HEK293T (cell line): ENCODE measurements at regions not wholly inside any gene's neighbourhood (a gene's known extent, or its start where the extent isn't known, plus 50 kb on each side); places are given as distances from the start of the nearest gene placed in this dataset.

Experiments used
- CTCF ChIA-PET: fragments of 350-600 bp; formaldehyde crosslinking; extraction: SDS; loops from one replicate; lab custom pipeline; 2021; ENCODE audit warnings: antibody characterized with exemption, inconsistent platforms; lab: Yijun Ruan, JAX
- POLR2A ChIA-PET: fragments of 350-600 bp; formaldehyde crosslinking; extraction: SDS; loops from one replicate; lab custom pipeline; 2020; ENCODE audit warnings: antibody characterized with exemption, inconsistent platforms; lab: Yijun Ruan, JAX
- DNase-seq: peaks from one replicate; pipeline ENCODE4 v3.0.0; 2012; ENCODE audit warnings: mixed read lengths; ENCODE audit errors: extremely low spot score
- ARNT ChIP-seq: fragments of 450-650 bp; IDR thresholded peaks from 2 replicates; pipeline ENCODE4 v1.6.1; 2017; ENCODE audit warnings: mild to moderate bottlenecking
- BHLHE40 ChIP-seq: fragments of 450-650 bp; IDR thresholded peaks from 2 replicates; pipeline ENCODE4 v1.6.1; 2016; ENCODE audit warnings: mild to moderate bottlenecking, moderate library complexity, borderline replicate concordance
- CTBP1 ChIP-seq: fragments of 450-650 bp; IDR thresholded peaks from 2 replicates; pipeline ENCODE4 v1.6.1; 2016; ENCODE audit warnings: borderline replicate concordance
- ELF4 ChIP-seq: fragments of 450-650 bp; IDR thresholded peaks from 2 replicates; pipeline ENCODE4 v1.6.1; 2017; ENCODE audit warnings: antibody characterized with exemption
- FOXA1 ChIP-seq: fragments of 450-650 bp; IDR thresholded peaks from 2 replicates; pipeline ENCODE4 v1.6.1; 2016; ENCODE audit warnings: mild to moderate bottlenecking
- FOXK2 ChIP-seq: fragments of 450-650 bp; IDR thresholded peaks from 2 replicates; pipeline ENCODE4 v1.6.1; 2016; ENCODE audit warnings: mild to moderate bottlenecking
- FOXM1 ChIP-seq: fragments of 450-650 bp; IDR thresholded peaks from 2 replicates; pipeline ENCODE4 v1.6.1; 2017; ENCODE audit warnings: mild to moderate bottlenecking, borderline replicate concordance
- HDGF ChIP-seq: fragments of 450-650 bp; IDR thresholded peaks from 2 replicates; pipeline ENCODE4 v1.6.1; 2017; ENCODE audit warnings: antibody characterized with exemption, borderline replicate concordance
- L3MBTL2 ChIP-seq: fragments of 450-650 bp; conservative IDR thresholded peaks from 2 replicates; pipeline ENCODE4 v1.6.1; 2016; ENCODE audit warnings: mild to moderate bottlenecking
- LEF1 ChIP-seq: fragments of 450-650 bp; IDR thresholded peaks from 2 replicates; pipeline ENCODE4 v1.6.1; 2017; ENCODE audit warnings: mild to moderate bottlenecking, borderline replicate concordance
- NFRKB ChIP-seq: fragments of 450-650 bp; IDR thresholded peaks from 2 replicates; pipeline ENCODE4 v1.6.1; 2016; ENCODE audit warnings: mild to moderate bottlenecking, moderate library complexity
- SP1 ChIP-seq: fragments of 450-650 bp; IDR thresholded peaks from 2 replicates; pipeline ENCODE4 v1.6.1; 2017
- SUZ12 ChIP-seq: fragments of 450-650 bp; IDR thresholded peaks from 2 replicates; pipeline ENCODE4 v1.6.1; 2016; ENCODE audit warnings: mild to moderate bottlenecking
- TARDBP ChIP-seq: fragments of 450-650 bp; IDR thresholded peaks from 2 replicates; pipeline ENCODE4 v1.6.1; 2016
- ZNF384 ChIP-seq: fragments of 450-650 bp; IDR thresholded peaks from 2 replicates; pipeline ENCODE4 v1.6.1; 2016
- TF ChIP-seq, protein P1 (sequence below): fragments of 450-650 bp; IDR thresholded peaks from 2 replicates; pipeline ENCODE4 v1.6.1; 2016

DNA sequence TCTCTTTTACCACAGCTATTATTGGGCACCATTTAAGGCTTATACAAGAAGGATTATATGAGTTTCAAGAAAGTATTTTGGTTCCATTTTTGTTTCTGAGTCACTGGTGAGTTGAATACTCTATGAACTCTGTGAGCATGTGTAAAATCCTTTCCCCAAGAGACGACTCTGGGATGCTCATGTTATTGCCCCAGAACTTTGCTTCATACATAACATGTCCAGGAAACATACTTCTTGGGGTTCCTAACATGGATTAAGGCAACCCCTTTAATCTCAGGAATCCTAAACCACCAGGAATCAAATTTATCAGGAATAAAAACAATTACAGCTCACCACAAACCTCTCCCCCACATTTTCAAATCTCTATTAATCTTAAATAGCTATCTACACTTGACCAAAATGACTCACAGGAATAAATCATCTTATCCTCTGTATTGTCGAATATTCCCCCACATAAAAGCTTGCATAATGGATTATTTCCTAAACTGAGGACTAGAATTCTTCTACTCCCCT, 117.5 kb upstream of the COL21A1 start:
- DNase-seq = no peak
- POLR2A ChIA-PET = no interaction called here
- CTCF ChIA-PET = interaction anchor here (0.6 to 7.2 kb wide), 4 partner anchors 195 to 266 kb away, joined by 3 to 36 read pairs (median 4); no protein-coding TSS in a partner anchor
- TF ChIP-seq ZNF384 (no peak), FOXM1 (no peak), L3MBTL2 (no peak)
- TF ChIP-seq, protein P1, sequence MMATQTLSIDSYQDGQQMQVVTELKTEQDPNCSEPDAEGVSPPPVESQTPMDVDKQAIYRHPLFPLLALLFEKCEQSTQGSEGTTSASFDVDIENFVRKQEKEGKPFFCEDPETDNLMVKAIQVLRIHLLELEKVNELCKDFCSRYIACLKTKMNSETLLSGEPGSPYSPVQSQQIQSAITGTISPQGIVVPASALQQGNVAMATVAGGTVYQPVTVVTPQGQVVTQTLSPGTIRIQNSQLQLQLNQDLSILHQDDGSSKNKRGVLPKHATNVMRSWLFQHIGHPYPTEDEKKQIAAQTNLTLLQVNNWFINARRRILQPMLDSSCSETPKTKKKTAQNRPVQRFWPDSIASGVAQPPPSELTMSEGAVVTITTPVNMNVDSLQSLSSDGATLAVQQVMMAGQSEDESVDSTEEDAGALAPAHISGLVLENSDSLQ = no peak

DNA sequence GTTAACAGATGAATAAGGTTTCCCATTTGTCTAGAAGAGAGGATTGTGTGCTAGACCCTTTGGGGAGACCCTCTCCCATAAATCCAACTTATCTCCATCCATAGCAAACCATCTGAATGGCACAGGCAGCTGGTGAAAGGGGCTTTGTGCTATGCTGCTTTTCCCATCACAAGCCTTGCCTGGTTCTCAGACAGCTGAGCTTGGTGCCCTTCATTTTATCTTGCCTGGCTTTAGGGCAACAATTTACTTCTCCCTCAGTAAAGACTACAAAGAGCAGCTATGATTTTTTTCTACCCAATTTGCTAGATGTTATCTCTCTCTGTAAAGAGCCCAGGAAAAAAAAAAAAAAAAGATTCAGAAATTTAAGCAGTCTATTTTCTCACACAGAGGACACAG, 117.0 kb upstream of the COL21A1 start:
- no peak for DNase-seq
- CTCF ChIA-PET = interaction anchor here (0.6 to 7.2 kb wide), 4 partner anchors 196 to 266 kb away, joined by 3 to 36 read pairs (median 4); no protein-coding TSS in a partner anchor
- POLR2A ChIA-PET = no interaction called here
- TF ChIP-seq TARDBP (no peak), BHLHE40 (no peak), HDGF (no peak), FOXA1 (no peak), ARNT (no peak), LEF1 (no peak), CTBP1 (no peak), FOXK2 (no peak), ZNF384 (no peak), SP1 (no peak), FOXM1 (no peak), ELF4 (no peak), SUZ12 (no peak), L3MBTL2 (no peak), NFRKB (no peak)
- TF ChIP-seq, protein P1 = no peak

DNA sequence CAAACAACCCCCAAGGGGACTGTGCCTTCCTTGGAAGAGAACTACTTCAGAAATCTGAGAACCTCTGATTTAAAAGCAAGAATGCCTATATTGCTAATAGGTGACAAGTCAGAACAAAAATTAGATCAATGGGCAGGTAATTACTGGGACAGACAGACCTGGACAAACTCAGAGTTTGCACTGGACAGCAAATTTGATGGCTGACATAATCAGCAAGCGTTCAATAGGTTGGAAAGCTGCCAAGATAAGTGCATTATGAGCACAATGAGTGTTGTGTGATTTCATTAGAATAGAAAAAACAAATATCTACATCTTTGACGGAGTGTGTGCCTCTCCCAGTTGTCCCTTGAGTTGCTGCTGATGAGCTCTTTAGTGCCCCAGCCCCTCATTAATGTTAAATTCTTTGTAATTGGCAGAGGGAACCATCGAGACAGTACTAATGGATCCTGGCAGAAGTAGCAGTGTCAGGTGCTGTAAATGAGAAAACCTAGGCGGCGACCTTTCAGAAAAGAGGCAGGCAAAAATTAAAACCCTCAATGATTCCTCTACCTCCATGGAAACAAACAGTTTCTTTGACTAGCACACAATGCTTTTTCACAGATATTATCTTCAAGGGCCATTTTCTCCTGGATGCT, 116.5 kb upstream of the COL21A1 start:
- CTCF ChIA-PET = interaction anchor here (0.6 to 7.2 kb wide), 4 partner anchors 196 to 267 kb away, joined by 3 to 36 read pairs (median 4); no protein-coding TSS in a partner anchor
- no peak for TF ChIP-seq SP1
- TF ChIP-seq L3MBTL2 = no peak
- TF ChIP-seq LEF1 = no peak
- POLR2A ChIA-PET = no interaction called here
- no peak for DNase-seq

DNA sequence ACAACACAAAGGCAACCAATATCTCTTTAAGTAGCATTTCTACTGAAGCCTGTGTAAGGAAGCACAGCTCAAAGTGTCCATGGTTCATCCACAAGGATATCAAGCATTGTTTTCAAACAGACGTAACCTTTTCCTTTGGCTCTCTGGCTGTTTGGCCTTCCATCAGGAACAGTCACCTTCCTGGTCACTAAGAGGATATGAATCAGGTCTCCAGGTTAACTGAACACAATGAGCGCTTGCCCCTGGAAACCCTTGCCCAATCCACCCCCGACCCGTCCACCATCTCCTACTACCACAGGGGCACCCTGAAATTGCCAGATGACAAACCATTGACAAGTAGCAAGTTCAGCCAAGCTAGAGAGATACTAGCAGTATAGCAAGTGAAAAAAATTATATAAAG, 114.4 kb upstream of the COL21A1 start:
- DNase-seq = no peak
- TF ChIP-seq SP1 (no peak), NFRKB (no peak), ARNT (no peak), HDGF (no peak), SUZ12 (no peak), FOXA1 (no peak), TARDBP (no peak), FOXM1 (no peak), BHLHE40 (no peak), LEF1 (no peak), ZNF384 (no peak), FOXK2 (no peak), CTBP1 (no peak), ELF4 (no peak), L3MBTL2 (no peak)
- TF ChIP-seq, protein P1 = no peak
- ChIA-PET POLR2A (no interaction called here), CTCF (no interaction called here)

DNA sequence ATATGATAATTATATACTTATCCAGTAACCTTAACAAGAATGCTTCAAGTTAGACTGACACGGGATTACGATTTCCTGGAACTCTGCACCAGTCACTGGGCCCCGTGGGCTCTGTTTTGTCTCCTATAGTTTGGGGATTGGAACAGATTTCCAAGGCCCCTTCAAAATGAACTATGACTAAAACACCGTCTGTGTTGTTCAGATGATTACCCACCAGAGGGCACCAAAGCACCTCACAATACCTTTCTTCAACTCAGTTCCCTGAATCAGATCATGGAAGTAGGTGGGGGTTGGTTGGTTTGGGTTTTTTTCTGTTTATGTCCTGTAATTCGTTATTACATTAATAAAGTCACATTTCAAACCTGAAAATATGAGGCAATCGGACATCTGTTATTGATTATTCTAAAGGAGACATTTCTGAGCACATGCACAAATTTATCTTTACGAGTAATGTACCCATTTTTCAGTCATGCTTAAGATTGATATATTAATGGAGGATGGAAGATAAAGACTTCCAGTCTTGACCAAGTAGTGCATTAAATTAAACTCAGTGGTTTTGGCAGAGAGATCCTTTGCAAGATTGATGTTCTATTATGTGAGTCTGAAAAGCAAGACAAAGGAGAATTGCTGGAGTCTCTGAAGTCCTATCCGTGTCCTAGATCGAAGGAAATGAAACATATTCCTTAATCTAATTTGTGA, 112.0 kb upstream of the COL21A1 start:
- DNase-seq = peak; percentile 65
- ChIA-PET CTCF (interaction anchor here (0.9 kb wide), 1 partner anchor 235 kb away, joined by 4 read pairs; no protein-coding TSS in a partner anchor), POLR2A (no interaction called here)
- no peak for TF ChIP-seq FOXA1
- TF ChIP-seq TARDBP = no peak
- TF ChIP-seq ELF4 = no peak
- no peak for TF ChIP-seq NFRKB
- TF ChIP-seq ZNF384 = no peak
- TF ChIP-seq L3MBTL2 = no peak
- no peak for TF ChIP-seq FOXK2
- no peak for TF ChIP-seq LEF1
- no peak for TF ChIP-seq CTBP1
- TF ChIP-seq ARNT = no peak
- TF ChIP-seq BHLHE40 = no peak
